NCI-H146 treated with DMSO at 0.1 percent for 48 hours (cell line): ENCODE measurements at regions not wholly inside any gene's neighbourhood (a gene's known extent, or its start where the extent isn't known, plus 50 kb on each side); places are given as distances from the start of the nearest gene placed in this dataset.
A peak's percentile ranks its signal among the peaks of the same experiment; 100 is the strongest.

Experiments
- DNase-seq: peaks from one replicate; lab custom pipeline; 2025; ENCODE audit not compliant: unreplicated experiment; lab: John Stamatoyannopoulos, UW

DNA sequence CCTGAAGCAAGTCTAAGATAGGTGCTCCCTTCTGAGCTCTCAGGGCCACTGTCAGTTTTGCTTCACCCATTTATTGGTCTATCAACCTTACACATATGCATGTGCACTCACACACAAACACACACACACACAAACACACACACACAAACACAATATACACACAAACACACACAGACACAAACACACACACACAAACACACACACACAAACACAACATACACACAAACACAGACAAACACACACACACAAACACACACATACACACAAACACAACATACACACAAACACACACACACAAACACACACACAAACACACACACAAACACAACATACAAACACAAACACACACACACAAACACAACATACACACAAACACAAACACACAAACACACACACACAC lies 181.6 kb upstream of the KLHL29 start:
- DNase-seq, result no peak

DNA sequence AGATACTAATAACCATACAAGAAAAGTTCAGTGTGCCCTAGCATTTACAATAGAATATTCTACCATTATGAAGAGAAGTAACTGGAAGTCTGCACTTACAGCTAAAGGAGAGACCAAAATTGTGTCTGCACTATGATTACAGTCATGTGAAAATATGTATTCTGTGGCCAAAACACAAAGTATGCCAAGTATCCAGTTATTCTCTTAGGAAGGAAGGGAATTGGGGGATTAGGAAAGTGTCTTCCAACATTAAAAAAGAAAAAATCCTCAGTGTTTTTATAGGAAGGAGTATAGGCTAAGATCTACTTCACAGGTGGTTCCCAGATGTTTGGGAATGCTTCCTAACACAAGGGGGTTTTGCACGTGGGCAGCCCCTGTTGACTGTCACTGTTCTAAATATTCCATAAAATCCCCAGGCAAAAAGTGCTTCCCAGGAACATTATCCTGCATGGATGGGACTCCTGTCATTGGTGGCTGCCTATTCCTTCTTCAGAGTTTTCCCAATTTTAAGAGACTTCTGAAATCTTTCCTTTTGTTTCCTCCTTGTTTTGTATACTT lies 180.2 kb upstream of the KLHL29 start:
- no peak for DNase-seq

DNA sequence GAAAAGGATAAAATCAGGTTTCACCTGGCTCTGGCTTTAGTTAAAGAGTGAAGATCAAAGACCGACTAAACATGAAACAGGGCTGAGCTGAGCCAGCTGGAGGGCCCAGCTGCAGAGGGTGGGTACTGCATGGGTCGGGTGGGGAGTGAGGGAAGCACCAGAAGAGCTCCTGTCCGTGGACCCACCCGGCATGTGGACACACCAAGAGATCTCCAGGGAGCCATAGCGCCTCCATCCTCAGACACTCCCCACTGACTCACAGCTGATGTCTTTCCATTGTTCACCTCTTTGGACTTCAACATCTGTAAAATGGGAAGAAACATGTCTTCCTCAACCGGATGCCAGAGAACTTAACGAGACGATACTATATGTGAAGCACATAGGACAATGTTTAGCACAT lies 178.3 kb upstream of the KLHL29 start:
- DNase-seq, result no peak

DNA sequence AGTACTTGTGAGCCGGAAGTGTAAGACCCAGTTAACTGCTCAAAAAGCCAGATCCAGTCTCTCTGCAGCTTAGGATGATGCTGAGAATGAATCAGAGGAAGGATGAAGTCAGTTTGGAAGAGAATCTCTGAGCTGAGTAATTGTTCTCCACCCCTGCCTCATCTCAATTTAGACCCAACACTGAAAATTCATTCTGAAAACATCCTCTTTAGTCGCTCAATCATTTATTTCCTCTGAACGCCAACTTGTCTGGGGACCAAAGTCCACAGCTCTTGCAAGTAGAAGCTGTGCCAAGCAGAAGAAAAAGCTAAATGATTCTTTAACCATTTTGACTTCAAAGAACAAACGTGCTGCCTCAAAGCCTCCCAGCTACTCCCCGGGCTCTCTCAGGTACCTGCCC lies 177.1 kb upstream of the KLHL29 start:
- DNase-seq, result no peak

DNA sequence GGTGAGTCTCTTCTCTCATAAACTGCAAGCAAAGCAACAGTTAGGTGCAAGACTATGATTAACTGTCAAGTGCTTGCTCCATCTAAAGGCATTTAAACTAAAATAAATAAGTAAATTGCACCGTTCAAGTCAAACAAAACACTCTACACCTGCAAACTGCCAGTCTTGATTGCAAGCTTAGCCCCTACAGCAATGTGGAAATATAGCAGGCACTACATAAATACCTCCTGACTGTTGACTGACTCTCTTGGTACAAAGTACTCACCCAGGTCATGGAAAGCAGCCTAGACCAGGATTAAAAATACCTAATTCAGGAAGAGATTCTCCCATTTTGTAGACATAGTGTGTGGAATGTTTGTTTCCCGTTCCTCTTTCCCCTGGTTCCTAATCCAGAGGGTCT lies 176.6 kb upstream of the KLHL29 start:
- DNase-seq, result no peak

DNA sequence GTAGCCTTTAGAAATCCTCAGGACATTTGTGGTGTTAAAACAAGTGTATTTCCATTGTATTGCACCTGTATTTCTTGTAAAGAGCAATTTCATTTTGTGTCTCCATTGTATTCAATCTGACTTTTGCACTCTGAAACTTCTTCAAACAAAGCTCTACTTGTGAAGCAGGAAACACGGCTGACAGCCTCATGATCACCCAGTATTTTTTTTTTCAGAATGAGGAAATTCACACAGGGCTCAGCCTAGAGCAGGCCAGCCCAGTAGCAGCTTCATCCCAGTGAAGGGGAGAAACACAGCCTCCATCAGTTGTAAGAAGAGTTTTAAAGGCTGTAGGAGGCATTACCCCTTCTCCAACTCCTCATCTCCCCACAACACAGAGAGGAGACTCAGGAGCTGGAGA lies 175.9 kb upstream of the KLHL29 start:
- no peak for DNase-seq

DNA sequence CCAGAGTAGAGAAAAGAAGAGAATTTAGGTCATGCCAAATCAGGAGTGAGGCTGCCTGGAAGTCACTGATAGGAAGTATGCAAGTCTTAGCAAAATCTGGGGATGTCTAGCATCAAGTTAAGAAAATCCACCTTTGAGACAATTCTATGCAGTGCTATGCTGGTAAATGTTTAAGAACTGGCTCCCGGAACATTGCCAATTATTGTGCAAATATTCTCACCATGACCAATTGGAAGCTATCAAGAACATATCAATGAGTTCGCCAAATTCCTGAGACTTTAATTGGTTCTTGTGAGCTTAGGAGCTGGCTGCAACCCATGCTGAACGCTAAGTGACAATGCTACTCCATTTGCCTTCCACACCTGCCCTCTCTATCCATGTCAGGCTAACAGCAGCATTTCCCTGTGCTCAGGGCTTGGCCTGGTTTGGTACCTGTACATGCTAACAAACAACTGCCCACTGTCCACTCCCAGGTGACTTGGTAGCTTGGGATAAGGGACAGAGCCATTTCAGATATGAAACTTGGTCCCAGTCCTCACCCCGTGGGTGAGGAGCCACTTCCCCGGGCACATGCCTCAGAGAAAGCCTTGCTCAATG lies 172.9 kb upstream of the KLHL29 start:
- DNase-seq, result no peak

DNA sequence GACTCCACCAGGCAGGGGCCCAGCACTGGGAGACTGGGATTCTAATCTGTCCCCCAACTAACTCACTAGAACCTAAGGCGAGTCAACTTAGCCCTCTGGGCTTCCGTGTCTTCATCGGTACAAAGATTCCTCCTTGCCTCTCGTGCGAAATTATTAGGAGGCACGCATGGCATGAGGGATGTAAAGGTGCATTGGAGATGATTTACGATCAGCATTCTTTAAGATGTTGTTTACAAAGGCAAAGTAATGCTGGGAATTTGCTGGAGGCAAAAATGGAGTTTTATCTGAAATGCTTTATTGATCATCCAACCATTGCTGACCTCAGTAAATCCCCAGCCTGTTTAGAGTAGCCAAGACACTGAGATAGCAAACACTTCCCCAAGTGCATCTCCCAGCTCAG lies 171.8 kb upstream of the KLHL29 start:
- no peak for DNase-seq

DNA sequence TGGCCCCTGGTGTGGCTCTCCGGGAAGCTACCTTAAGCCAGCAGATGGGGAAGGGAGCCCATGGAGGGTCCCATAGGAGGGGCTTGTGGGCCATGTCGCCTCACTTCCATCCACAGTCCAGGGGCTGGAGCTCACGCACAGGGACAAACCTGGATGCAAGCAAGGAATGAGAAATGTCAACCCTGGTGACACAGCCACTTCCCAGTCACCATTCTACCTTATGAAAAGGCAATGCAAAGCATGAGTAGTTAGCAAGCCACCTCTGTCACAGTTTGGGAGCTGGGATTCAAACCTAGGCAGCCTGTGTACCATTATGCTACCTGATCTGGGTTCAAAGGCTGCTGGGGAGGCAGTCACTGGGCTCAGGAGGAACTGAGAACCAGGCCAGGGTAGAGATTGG lies 170.0 kb upstream of the KLHL29 start:
- no peak for DNase-seq

DNA sequence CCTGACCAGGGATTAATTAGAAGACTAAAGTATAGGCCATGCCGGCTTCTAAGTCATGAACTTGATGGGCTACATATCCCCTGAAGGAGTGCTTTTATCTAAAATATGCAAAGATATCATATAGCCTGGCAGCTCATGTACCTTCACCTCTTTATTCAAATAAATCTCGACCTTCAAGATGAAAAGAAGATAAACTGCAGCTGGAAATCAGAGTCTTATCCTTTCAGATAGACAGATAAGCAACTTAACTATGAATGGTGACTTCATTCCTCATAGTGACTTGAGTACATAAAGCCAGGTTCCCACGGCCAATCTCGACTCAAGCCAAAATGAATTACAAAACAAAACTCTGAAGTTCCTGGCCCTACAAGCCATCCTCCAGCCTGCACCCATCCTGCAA lies 165.3 kb upstream of the KLHL29 start:
- no peak for DNase-seq

DNA sequence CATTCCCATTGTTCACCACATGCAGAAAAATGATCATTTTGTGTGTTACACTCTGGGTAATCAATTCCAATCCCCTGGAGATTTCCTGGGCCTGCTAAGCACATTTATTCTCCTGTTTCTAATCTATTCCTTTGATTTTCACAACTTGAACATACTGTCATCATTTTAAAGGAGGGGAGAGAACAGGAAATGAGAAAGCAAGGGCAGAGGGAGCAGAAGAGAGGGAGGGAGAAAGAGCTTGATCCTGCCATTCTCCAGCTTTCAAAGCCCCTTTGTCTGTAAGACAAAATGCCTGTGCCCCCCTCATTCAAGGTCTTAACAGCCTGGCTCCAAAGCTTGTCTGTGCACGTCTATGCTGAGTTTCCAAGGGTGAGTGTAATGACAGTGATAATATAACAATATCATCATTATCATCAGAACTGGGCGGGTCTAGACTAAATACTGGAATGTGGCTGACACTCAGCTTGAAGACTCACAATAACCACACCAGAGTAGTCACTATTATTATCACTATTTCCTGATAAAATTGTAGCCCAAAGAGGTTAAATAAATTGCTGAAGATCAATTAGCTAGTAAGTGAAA lies 164.4 kb upstream of the KLHL29 start:
- peak; percentile 25 for DNase-seq

DNA sequence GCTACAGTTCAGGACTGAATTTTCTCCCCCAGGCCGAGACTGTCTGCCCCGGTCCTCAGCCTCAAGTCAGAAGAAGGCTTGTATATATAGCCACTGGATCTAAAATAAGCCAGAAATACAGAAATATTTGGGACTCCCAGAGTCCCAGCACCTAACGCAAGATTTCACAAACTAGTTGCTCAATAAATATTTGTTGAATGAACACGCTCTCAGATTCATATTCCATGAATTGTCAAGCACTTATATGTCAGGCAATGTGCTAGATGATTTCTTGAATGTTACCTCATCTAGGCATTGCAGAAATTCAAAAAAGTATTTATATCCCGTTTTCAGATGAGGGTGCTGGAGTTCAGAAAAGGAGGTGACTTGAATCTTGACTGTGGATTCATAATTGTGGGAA lies 163.7 kb upstream of the KLHL29 start:
- DNase-seq, result no peak

DNA sequence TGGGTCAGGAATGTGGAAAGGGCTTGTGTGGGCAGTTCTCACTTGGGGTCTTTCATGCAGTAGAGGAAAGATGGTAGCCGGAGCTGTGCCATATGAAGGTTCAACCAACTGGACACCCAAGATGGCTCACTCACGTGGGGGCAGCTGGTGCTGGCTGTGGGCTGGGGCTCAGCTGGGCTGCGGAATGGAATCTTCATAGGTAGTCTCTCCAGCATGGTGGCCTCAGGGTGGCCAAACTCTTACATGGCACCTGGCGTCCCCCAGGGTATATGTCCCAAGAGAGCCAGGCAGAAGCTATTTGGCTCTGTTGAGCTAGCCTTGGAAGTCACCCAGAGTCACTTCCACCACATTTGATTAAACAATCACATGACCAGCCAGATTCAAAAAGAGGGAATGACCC lies 163.1 kb upstream of the KLHL29 start:
- DNase-seq, result no peak

DNA sequence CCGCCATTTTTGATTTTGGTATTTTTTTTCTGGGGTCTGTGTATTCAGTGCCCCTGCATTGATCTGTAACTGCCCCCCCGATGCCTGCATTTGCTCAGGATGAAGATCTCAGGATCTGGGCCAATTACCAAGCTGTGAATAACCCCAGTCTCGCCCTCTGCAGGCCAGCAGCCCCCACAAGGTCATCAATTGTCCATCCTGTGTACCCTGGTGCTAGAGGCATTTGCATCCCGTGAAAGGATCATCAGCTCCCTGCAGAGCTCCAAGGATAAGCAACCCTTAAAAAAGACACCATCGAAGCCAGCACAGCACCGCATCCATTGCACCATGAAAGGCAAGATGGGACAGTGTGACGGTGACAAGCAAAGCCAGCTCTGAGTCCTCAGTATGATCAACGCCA lies 154.1 kb upstream of the KLHL29 start:
- no peak for DNase-seq

DNA sequence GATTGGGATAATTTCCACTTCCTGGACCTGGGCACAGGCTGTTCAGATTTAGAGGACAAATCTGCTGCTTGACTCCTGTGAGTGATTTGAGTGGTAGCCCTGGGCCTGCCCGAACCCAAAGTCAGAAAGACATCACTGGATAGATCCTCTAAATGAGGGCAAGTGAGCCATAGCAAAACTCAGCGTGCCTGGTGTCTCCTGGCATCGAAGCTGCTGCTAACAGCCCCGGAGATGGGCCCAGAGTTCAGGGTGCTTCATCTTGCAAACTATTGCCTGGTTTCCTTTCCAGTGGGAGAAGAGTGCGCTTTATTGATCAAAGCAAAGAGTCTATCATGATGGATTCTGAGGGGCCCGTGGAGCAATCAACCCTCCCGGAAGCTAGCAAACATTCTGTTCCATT lies 153.1 kb upstream of the KLHL29 start:
- DNase-seq, result no peak

DNA sequence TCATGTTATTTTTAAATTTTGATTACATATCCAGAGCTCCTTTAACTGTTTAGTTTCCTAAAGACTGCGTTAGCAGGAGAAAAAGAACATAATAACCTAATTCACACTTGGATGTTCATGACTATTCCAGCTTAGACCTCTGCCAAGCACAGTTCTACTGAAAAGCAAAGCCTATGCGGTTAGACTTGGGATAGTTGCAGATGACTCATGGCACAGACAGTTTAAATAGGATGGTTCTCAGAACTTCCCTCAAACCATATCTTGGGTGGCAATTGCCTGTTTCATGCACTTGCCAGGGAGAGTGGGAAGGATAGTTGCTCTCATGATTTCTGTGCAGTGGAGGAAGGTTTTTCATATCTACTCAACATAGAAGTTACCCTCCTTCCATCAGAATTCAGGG lies 149.7 kb upstream of the KLHL29 start:
- DNase-seq, result no peak

DNA sequence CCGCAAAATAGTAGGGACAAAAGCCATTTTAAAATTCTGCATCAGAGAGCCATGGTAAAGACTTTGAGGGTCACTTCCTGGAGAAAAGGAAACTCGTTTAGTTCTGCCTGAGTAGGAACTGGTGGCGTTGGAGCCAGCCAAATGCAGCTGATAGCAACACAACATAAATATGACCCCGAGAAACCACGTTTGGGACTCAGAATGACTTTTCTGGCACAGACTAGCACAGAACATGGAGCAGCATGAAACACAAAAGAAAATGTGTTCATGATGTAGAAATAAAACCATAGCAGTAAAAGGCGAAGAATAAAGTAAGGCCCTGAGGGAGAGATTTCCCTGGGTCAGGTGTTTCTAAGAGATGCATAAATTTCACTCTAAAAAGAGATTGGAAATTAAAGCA lies 149.2 kb upstream of the KLHL29 start:
- DNase-seq, result no peak

DNA sequence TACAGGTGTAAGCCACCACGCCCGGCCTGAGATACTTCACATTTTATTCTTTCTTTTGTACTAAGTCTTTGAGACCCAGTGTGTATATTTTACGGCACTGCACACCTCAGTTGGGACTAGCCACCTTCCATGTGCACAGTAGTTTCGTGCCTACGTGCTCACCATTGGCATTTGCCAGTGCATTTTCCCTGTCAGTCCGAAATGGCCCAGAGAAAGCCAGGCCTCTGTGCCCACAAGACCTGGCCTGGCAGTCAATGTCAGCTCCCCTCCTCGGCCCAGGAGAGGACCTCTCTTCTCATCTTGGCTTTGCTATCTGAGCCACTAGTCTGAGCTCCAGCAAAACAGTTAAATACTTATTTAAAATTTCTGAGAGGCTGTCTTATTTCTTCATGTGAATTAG lies 147.8 kb upstream of the KLHL29 start:
- no peak for DNase-seq

DNA sequence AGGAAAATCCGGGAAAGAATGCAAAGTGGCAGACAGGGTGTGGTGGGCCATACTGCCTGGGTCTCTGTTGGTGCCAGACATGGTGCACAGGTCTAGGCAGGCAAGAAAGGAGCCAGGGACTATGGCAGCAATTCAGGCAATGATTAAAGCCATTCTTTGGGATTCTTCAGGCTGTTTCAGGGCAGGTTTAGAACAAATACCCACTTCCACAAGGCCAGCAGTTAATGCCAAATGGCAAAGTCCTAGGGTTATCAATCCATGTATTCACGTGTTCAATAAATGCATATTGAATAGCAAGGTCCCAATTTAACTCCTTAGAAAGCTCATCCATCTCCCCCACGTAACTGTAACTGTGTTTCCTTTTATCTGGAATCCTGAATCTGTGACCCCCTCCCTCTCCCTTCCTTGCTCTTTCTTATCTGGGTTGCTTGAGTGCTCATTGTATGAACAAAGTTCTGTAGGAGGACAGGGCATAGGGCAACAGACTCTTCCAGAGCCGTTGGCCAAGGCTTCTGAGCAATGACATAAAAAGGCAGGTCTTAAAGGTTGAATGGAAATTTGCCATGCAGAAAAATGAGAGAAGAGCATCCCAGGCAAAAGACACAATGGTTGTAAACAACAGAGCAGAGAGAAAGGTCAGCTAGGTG lies 146.8 kb upstream of the KLHL29 start:
- DNase-seq, result no peak

DNA sequence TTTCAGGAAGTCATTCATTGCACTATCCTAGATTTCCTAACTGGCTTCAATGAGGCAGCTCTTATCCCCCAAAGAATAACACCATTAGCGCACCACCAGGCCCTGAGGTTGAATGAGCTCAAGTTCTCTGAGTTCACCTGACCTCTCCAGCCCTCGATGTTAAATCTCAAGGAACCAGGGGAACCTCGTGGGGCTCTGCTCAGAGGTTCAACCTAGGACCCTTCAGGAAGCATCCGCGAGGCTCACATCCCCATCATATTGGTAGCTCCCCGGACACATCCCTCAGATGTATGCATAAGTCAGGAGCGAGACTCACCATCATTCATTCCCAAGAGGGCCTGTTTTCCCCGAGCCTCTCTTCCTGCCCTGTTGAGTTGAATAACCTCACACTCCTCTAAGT lies 145.6 kb upstream of the KLHL29 start:
- DNase-seq, result no peak

DNA sequence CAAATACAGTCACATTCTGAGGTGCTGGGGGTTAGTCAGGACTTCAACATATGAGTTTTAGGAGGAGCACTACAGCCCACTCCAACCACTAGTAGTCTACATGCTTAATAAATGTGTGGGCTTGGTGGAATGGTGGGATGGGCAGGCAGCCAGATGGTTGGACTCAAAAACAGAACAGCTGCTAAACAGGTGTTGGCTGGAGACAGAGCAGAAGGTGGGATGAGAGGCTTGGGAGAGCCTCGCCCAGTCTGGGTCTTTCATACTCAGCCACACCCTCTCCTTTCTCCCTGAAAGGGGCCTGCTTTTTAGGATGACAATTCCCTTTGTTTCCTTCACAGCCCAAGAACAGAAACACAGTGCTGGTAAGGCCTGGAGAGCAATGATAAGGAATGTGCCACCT lies 143.9 kb upstream of the KLHL29 start:
- no peak for DNase-seq

DNA sequence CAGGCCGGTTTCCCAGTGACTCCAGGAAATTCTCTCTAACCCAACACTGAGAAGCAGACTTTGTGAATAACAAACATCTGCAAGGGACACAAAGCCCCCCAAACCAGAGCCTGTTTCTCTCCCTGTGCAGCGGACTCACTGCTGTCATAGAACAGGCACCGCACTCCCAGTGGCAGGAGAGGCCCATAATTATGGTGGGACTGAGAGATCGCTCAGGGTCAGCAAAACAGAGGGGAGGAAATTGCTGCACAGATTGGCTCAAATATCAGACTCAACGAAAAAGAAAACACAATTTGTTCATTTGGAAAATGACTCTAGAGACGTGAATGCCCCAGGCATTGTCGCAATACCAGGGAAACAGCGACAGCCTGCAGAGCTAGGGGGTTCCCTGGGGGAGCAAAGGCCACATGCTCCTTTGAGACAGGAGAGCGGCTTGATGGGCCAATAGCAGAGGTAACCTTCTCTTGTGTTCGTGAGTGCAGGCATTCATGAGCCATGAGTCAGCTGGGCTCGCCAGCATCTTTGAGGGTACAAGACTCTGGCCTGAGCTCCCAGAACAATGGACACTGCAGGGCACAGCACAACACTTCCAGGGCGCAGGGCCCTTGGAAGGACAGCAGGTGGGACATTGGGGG lies 143.3 kb upstream of the KLHL29 start:
- DNase-seq, result no peak
